PC-9 (cell line): ENCODE measurements at regions not wholly inside any gene's neighbourhood (a gene's known extent, or its start where the extent isn't known, plus 50 kb on each side); places are given as distances from the start of the nearest gene placed in this dataset.

Experiments
- EZH2 ChIP-seq: fragments of 200-600 bp; sonication (generic); IDR thresholded peaks from 2 replicates; pipeline ENCODE4 v1.8.0; 2017; ENCODE audit warnings: antibody characterized with exemption, low read depth
- TF ChIP-seq, protein P1 (sequence below): fragments of 200-600 bp; sonication (generic); conservative IDR thresholded peaks from 2 replicates; pipeline ENCODE4 v1.6.1; 2017; ENCODE audit warnings: mixed run types, antibody characterized with exemption, mild to moderate bottlenecking, moderate library complexity

DNA sequence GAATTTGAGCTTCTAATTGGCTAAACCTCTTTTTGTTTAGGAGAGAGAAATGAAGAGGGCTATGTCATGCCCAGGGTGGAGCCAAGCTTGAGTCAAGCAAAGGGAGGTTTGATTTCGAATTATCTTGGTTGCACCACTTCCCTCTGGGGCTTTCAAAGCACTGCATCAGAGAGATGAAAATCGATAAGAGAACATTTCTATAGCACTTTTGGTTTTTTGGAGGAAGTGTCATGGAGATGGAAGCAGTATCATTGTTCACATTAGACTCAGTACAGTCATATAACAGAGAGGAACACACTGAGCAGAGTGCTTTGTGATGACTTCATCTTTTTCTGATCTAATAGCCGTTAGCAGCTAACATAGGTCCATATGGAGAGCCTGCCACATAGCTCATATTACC lies 120.3 kb upstream of the UXS1 start:
- TF ChIP-seq, protein P1, sequence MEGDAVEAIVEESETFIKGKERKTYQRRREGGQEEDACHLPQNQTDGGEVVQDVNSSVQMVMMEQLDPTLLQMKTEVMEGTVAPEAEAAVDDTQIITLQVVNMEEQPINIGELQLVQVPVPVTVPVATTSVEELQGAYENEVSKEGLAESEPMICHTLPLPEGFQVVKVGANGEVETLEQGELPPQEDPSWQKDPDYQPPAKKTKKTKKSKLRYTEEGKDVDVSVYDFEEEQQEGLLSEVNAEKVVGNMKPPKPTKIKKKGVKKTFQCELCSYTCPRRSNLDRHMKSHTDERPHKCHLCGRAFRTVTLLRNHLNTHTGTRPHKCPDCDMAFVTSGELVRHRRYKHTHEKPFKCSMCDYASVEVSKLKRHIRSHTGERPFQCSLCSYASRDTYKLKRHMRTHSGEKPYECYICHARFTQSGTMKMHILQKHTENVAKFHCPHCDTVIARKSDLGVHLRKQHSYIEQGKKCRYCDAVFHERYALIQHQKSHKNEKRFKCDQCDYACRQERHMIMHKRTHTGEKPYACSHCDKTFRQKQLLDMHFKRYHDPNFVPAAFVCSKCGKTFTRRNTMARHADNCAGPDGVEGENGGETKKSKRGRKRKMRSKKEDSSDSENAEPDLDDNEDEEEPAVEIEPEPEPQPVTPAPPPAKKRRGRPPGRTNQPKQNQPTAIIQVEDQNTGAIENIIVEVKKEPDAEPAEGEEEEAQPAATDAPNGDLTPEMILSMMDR, result no peak
- no peak for TF ChIP-seq EZH2
